ENCODE measurements at regions not wholly inside any gene's neighbourhood (a gene's known extent, or its start where the extent isn't known, plus 50 kb on each side); places are given as distances from the start of the nearest gene placed in this dataset.

DNA sequence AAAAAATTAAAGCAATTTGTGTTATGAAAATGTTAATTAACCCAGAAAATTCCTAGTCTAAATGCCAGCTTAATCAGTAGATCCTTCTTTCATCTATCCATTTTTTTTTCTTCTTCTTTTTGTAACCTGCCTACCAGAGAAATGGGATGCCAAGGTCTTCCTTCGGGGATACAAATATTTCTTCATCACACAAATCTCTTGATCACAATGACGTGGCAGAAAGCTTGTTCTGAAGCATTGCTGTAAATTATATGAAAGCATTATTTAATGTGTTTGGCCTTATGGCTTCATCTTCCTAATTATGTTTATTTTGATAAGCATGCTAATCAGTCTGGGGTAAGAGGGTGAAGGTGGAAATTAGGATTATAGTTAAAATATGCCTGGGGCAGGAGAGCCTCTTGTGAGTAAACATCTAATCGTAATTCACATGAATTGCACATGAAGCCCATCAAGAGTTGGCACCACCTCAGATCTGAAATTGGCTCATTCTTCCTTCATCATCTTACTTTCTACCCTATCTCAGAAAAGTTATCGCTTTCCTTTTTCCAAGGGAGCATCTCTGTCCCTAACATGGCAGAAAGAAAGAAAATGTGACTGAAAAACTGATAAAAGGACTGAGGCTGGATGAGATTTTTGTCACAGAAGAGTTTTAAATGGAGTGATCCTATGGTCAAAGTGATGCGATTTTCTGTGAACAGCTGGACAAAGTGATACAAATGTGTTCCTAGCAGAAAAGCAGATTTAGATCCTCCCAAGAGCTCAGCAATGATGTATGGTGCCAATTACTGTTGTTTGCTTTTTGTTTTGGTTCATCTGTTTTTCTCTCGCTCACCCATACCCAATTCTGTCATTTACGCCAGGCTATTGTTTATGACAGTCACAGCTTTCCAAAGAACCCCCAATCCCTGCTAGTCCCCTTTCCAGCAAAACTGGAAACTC lies 76.9 kb upstream of the PMAIP1 start:
- peaks cover 0 to 10% of the 10 kb centered on the region in 2 donors for H3K27me3 ChIP-seq
- no peaks in the 10 kb centered on the region for H3K9me3 ChIP-seq
- DNase-seq = no peak
- H3K27ac ChIP-seq = no peak overlapping the region
- TF ChIP-seq, protein P1, sequence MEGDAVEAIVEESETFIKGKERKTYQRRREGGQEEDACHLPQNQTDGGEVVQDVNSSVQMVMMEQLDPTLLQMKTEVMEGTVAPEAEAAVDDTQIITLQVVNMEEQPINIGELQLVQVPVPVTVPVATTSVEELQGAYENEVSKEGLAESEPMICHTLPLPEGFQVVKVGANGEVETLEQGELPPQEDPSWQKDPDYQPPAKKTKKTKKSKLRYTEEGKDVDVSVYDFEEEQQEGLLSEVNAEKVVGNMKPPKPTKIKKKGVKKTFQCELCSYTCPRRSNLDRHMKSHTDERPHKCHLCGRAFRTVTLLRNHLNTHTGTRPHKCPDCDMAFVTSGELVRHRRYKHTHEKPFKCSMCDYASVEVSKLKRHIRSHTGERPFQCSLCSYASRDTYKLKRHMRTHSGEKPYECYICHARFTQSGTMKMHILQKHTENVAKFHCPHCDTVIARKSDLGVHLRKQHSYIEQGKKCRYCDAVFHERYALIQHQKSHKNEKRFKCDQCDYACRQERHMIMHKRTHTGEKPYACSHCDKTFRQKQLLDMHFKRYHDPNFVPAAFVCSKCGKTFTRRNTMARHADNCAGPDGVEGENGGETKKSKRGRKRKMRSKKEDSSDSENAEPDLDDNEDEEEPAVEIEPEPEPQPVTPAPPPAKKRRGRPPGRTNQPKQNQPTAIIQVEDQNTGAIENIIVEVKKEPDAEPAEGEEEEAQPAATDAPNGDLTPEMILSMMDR (IDR thresholded peaks at IDR 0.05) = no peak
- H3K4me1 ChIP-seq = no peaks in the 10 kb centered on the region
- H3K36me3 ChIP-seq = no peaks in the 10 kb centered on the region
- intact Hi-C loops (cut with DNase I; ENCODE audit: low total_unique reads) = loop anchor here (1.0 kb wide), 1 partner anchor 364 kb away; no protein-coding TSS in a partner anchor
- H3K4me3 ChIP-seq = no peak overlapping the region

DNA sequence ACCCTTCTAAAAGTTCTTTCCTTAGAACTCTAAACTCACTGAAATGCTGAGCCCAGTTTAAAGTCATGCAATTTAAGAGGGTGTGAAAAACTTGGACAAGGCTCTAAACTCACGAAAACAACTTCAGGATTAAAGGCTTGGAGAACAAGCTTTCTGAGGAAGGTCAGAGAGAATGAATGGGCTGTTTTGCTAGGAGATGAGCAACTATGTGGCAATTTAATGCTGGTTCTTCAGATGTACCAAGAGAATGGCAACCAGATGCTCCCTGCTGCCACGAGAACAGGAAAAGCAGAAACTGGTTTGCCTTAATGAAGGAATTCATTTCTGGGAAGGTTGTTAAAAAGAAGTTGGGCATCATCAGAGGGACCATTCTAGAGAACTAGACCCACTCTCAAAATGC lies 77.8 kb upstream of the PMAIP1 start:
- Histone ChIP-seq H3K27ac (no peak overlapping the region), H3K27me3 (peaks cover 0 to 10% of the 10 kb centered on the region in 2 donors), H3K36me3 (no peaks in the 10 kb centered on the region), H3K4me1 (no peaks in the 10 kb centered on the region), H3K4me3 (no peak overlapping the region), H3K9me3 (no peaks in the 10 kb centered on the region)
- intact Hi-C loops (cut with DNase I; ENCODE audit: low total_unique reads) = no loop called here
- TF ChIP-seq, protein P1 (IDR thresholded peaks at IDR 0.05) = no peak
- no peak for DNase-seq

DNA sequence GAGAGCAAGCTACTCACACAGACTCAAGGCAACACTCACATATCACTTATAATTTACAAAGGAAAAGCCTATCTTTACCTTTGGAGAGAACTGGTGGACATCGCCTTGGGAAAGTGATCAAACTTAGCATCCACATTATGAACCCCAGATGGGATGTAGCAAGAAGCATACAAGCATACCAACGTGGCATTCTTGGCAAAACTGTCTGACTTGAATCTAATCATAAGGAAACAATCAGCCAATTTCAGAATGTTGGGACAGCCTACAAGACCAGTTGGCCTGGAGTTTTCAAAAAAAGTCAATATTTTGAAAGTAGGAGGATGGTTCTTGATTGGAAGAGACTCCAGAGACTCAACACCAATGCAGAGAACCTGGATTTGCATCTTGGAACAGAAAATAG lies 79.1 kb upstream of the PMAIP1 start:
- Histone ChIP-seq H3K4me3 (no peak overlapping the region), H3K36me3 (no peaks in the 10 kb centered on the region), H3K9me3 (no peaks in the 10 kb centered on the region), H3K27ac (no peak overlapping the region), H3K4me1 (no peaks in the 10 kb centered on the region), H3K27me3 (peaks cover 0 to 10% of the 10 kb centered on the region in 2 donors)
- TF ChIP-seq, protein P1 (IDR thresholded peaks at IDR 0.05) = no peak
- no peak for DNase-seq
- intact Hi-C loops (cut with DNase I; ENCODE audit: low total_unique reads) = no loop called here

DNA sequence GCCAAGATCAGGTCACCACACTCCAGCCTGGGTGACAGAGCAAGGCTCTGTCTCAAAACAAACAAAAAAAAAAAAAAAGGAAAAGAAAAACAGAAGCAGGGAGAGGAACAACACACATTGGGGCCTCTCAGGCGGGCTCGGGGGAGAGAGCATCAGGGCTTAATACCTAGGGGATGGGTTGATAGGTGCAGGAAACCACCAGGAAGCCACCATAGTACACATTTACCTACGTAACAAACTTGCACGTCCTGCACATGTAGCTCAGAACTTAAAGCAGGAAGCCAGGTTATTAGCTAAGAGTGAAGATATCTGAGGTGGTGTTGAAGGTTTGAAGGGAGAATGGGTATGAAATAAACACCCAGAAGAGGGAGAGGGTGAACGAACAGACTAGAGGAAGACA lies 81.0 kb upstream of the PMAIP1 start:
- Histone ChIP-seq H3K27me3 (peaks cover 0 to 6% of the 10 kb centered on the region in 2 donors), H3K9me3 (no peaks in the 10 kb centered on the region), H3K4me3 (no peak overlapping the region), H3K36me3 (no peaks in the 10 kb centered on the region), H3K27ac (no peak overlapping the region), H3K4me1 (no peaks in the 10 kb centered on the region)
- intact Hi-C loops (cut with DNase I; ENCODE audit: low total_unique reads) = no loop called here
- TF ChIP-seq, protein P1 (IDR thresholded peaks at IDR 0.05) = no peak
- no peak for DNase-seq

DNA sequence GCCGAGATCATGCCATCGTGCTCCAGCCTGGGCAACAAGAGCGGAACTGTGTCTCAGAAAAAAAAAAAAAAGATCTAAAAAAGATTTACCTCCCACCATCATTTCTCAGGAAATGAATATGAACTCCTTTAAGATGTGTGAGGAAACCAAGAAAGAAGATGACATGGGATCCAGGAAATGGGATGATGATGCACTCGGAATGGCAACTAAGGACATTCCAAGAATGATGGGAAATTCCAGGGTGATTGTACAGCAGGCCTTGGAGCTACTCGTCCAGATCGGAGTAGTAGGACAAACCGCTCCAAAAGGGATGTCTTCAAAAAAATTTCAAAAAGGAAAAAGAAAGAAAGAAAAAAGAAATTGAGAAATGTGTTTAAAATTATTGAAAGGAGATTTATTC lies 84.9 kb upstream of the PMAIP1 start:
- H3K27me3 ChIP-seq = peaks cover 0 to 3% of the 10 kb centered on the region in 2 donors
- no peaks in the 10 kb centered on the region for H3K9me3 ChIP-seq
- intact Hi-C loops (cut with DNase I; ENCODE audit: low total_unique reads) = no loop called here
- TF ChIP-seq, protein P1 (IDR thresholded peaks at IDR 0.05) = no peak
- H3K4me1 ChIP-seq = no peaks in the 10 kb centered on the region
- H3K4me3 ChIP-seq = no peak overlapping the region
- H3K36me3 ChIP-seq = no peaks in the 10 kb centered on the region
- H3K27ac ChIP-seq = no peak overlapping the region
- no peak for DNase-seq
